ENCODE measurements at regions not wholly inside any gene's neighbourhood (a gene's known extent, or its start where the extent isn't known, plus 50 kb on each side); places are given as distances from the start of the nearest gene placed in this dataset.

DNA sequence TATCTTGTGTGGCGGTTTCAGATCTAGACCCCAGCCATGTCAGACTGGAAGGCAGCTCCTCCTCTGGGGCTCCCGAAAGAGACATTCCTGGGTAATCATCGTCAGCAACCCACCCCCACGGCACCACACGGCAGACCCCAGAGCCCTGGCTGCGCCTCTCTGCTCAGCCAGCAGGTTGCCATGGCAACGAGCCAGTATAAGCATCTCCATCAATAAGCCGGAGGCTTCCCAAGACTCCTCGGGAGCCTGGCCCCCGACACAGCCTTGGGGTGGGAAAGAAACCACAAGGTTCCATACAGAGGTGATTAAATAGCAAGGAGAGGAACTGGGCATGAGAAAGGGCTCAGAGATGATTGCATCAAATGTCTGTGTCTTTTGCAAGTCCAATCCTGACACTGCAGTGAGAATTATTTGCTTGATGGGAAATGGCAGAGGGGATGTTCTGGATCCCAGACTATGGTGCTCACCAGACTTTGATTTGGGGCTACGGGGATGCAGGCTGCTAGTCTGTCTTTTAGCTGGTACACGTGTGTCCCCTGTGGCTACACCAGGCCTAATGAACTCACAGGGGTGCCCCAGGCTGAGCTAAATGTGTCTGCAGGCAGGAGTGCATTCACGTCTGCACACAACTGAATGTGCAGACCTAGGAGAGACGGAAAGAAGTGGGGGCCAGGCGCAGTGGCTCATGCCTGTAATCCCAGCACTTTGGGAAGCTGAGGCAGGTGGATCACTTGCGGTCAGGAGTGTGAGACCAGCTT lies 320.5 kb upstream of the TNRC6C start:
- no peak for DNase-seq (ENCODE audit: low read depth)

DNA sequence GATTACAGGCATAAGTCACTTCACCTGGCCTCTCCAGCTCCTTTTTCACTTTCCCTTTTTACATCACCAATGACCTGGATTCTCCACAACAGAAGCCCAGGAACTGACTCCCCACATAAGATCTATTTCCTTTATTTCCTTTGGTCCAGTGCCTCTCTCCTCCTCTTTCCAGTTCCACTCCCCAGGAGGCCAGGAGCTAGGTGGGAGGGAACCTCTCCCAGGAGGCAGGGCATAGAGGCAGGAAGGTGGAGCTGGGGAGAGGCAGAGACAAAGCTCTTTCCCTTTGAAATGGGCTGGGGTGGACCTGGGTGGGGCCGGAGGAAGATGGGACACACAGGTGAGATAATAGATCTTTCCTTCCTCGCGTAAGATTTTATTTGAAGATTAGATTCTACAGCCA lies 318.3 kb upstream of the TNRC6C start:
- peak; percentile 30 for DNase-seq (ENCODE audit: low read depth)

DNA sequence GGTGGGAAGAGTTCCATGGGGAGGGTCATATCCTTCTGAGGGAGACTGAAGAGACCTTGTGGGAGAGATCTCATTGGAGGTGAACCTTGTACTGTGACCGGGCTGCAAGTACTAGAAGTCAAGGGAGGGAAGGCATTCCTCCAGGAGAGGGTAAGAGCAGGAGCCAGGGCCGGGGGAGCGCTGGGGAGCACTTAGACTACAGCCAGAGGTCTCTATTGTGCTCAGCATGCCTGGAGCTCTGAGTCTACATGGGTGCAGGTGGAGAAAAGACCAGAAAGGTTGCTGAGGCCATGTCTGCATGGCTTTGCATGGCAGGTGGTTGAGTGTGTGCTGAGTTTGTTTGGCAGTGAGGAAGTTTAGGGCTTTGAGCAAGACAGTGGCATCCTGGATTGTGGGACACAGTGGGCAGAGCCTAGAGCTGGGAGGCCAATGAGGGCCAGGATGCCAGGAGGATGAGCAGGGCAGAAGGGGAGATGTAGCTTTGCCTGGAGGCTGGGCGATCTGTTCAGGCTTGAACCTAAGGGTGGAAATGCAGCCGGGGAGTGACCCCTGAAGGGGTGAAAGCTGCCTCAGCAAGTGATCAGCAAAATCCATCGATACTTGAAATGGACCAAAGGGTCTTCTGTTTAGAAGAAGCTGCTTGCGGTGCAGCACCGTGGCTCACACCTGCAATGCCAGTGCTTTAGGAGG lies 317.4 kb upstream of the TNRC6C start:
- DNase-seq (ENCODE audit: low read depth), result no peak

DNA sequence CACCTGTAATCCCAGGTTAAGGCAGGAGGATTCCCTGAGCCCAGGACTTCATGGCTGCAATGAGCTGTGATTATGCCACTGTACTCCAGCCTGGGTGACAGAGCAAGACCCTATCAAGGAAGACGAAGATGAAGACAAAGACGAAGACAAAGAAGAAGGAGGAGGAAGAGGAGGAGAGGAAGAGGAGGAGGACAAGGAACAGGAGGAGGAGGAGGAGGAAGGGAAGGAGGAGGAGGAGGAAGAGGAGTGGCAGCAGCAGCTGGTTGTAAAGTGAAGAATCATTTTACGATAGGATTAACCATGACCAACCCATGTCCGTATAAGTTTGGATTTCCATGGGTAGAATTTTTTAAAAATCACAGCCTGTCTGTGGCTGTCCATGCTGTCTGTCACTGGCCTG lies 316.8 kb upstream of the TNRC6C start:
- no peak for DNase-seq (ENCODE audit: low read depth)

DNA sequence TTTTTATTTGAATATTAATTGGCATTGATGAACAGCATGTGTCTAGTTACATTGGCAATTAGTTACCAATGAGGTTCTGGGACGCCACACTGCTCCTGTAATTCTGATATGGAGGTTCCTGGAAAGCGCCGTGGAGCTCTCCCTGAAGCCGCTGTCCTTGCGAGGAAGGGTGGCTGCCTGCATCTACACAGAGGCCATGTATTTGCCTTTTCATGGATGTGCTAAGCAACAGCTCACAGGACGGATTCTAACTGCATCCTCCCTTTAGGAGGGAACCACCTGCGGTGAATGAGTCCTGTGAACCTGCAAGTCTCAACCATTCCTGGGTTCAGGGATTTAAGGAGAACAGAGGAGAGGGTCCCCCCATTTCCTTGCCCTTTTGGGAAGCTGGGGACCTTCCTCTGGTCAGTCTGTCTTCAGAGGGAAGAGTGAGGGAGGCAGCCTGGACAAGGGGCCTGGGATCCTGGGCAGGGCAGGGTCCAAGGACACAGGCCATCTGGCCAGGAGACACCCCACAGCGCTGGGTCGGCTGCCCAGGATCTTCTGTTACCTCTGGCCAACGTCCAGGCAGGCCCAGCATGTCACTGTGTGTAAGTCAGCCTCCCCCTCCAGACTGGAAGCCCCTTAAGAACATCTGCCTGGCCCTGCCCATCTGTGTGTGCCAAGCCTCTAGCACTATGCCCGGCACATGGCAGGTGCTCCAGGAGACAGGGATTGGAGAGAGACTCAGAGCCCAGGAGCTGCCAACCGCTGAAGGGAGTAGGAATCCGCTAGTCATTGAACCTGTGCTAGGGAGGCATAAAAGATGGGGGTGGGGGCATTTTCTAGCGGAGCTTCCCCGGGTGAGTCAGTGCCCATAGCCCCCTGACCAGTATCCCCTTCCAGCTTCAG lies 314.1 kb upstream of the TNRC6C start:
- DNase-seq (ENCODE audit: low read depth), result no peak

DNA sequence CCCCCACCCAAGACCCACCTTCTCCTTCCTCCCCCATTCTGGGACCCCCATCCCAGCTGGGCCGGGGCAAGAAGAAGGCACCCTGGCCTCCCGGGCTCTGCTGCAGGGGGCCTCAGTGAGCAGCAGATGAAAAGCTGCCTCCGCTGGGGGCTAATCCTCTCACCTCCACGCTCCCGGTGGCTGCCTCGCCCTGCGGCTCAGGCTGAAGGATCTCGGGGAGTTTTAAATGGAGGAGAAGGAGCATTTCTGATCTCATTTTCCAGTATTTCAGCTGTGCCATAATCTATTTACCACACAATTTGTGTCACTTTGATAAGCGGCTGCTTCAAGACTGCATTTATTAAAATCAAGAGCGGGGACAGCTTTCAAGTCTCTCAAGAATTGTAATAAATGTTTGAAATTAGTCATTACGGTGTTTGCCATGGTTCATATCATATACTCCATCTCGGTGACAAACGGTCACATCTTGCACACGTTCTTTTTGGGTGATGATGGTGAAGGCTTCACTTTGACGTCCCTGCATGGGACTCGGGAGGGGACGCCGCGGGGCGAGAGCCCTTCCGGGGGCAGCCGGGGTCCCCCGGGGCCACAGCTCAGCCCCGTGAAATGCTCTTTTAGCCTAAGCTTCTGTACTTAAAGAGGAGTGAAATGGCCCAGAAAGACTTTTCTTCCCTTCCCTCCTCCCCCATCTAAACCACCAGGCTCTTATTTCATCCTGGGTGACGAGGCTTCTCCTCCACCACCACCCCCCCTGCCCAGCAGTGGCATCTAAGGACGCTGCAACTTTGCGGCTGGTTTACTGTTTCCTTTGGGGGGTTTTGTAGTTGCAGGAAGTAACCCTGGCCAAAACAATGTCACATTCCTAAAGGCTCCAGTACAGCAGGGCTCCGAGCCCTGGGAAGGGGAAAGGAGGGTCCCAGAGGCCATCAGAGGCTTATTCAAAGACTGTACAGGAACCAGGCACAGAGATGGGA lies 313.1 kb upstream of the TNRC6C start:
- peak; percentile 62 for DNase-seq (ENCODE audit: low read depth)

DNA sequence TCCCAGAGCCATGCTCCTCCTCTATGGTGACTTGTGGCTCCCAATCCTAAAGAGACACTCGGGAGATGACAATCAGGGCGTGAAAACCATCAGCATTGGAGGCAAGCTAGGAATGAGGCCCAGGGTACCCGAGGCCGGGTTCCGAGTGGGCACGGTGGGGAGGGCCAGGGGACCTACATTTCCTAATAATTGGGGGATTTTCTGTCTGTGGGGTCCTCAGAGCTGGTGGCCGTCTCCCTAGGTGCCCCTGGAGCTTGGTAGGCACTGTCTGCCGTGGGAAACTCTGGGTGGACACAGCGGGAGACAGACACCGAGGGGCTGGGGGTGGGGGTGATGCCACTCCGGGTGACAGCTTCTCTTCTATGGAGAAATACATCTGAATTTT lies 312.5 kb upstream of the TNRC6C start:
- DNase-seq (ENCODE audit: low read depth), result no peak

DNA sequence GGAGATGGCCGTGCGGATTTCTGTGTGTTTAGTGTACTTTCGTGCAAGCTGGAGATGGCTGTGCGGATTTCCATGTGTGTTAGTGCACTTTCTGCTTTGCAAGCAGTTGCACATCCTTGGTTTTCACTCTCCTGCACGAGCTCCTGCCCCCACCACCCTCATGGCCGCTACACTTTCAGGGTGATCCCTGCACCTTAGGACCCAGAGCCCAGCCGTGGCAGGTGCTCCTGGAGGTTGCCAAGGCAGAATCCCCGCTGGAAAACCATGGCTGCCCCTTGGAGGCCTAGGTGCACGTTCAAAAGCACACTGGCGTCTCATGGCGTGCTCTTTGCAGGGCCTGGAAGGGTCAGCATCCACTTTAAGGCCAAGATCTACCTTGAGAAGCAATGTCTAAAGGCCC lies 311.0 kb upstream of the TNRC6C start:
- no peak for DNase-seq (ENCODE audit: low read depth)

DNA sequence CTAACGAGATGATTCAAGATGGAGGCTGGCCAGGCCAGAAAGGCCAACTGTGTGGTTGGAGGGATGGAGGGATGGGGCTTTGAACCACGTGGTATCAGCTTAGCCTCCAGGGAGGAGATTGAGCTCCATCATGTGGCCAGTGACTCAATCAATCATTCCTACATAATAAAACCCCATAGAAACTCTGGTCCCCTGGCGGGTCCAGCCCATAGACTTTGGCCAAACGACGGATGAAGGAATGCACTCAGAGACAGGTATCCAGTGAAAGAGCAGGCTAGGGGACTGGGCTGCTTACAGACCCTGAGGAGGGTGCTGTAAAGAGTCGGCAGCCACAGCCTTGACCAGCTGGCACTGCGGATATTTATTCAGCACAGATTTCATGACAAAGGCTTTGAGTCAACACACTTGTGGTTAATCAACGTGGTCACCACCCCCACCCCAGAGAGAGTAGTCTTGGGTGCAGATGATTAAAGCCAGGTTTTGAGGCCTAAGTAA lies 308.7 kb upstream of the TNRC6C start:
- DNase-seq (ENCODE audit: low read depth), result peak; percentile 67

DNA sequence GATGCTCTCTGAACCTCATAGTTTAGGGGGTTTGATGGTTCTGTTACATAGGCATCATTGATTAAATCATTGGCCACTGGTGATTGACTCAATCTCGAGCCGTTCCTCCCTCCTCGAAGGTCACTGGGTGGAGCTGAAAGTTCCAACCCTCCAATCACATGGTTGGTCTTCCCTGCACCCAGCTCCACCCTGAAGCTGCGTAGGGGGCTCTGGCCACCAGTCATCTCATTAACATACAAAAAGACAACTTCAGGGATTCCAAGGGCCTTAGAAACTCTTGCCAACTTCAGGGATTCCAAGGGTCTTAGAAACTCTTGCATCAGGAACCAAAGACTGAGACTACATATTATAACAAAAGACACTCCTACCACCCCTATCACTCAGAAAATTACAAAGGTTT lies 306.5 kb upstream of the TNRC6C start:
- no peak for DNase-seq (ENCODE audit: low read depth)

DNA sequence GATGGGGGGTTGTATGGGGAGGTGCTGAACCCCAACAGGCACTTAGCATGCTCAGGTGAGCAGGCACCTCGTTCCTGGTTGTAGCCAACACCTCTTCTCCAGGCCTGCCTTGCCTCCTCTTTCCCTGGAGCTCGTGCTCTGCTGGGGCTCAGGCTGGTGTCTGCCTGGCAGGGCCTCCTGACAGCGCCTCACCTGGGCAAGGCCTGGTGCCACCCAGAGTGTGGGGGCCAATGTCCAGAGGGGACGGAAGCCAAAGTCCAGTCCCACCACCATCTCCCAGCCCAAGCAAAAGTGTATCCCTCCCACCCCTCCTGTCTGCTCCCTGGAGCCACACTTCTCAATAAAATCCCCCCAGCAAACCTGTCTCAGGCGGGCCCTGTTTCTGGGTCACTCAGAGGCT lies 304.2 kb upstream of the TNRC6C start:
- no peak for DNase-seq (ENCODE audit: low read depth)

DNA sequence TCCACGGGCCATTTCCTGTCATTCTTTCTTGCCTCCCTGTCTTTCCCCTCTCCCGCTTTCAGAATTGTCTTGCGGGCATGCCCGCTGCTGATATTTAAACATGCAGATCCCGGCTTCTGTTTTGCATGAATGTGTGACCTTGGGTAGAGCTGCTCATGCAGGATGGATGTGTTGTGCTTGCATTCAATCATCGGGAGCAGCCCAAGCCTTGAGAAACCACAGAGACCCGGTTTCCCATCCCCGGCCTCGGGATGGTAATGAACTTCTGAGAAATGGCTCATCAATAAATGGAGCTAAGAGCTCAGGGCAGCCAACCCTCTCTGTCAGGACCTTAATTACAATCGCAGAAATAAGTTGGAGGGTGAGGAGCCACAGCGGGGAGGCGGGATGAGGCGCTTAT lies 303.7 kb upstream of the TNRC6C start:
- DNase-seq (ENCODE audit: low read depth), result no peak

DNA sequence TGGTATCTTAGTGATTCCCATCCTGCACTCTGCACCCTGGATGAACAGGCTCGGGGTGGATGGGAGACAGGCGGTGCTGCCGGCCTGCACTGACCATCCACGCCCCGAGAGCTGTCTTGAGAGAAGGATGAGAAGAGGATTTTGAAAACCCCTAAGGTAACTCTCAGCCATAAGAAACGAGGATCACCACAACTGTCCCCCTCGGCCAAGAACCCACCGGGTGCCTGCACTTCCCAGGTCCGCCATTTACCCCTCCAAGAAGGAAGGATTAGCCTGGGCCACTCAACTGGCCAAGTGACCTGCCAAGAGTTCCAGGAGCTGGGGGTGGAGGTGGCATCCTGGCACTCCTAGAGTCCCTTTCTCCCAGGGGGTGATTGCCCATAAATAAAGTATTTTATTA lies 302.4 kb upstream of the TNRC6C start:
- no peak for DNase-seq (ENCODE audit: low read depth)

DNA sequence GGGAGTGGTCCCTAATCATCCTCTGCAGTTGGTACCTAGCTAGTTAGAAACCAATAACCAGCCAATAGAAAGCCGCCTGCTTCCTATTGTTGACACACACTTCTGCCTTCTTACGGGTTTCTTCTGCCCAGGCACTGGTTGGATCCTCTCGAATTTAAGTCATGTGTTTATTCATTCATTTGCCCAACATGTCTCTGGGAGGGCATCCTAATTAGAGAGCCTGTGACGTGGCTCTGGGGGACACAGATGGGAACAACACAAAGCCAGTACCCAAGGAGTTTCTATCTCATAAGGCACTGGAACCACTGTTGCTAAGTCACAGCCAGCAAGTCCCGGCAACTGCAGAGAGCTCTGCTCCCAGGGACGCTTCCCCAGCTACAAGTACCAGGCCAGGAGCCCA lies 300.7 kb upstream of the TNRC6C start:
- no peak for DNase-seq (ENCODE audit: low read depth)

DNA sequence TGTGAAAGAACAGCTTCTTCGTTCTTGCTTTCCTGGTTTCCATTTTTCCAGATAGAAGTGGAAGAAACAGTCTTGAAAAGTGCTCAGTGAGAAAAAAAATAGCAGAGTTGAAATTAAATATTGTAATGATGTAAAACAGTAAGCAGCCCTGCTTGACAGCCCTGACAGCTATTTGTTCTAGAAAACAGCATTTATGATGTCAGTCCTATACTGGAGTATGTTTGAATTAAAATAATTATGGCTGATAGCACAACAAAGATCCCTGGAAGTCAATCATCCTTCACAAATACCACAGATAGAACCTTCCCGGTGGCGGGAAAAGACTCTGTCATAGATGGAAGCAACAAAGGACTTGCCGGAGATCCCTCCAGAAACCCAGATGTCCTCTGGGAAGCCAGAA lies 298.0 kb upstream of the TNRC6C start:
- DNase-seq (ENCODE audit: low read depth), result no peak

DNA sequence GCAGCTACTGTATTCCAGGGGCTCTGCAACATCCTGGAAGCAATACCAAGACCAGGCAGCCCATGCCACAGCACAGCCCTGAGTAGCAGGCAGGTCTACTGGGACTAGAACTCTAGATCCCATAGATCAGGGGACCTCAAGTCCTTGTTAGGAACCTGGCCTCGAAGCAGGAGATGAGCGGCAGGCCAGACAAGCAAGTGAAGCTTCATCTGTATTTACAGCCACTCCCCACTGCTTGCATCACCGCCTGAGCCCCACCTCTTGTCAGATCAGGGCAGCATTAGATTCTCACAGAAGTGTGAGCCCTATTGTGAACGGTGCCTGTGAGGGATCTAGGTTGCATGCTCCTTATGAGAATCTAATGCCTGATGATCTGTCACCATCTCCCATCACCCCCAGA lies 295.7 kb upstream of the TNRC6C start:
- DNase-seq (ENCODE audit: low read depth), result no peak

DNA sequence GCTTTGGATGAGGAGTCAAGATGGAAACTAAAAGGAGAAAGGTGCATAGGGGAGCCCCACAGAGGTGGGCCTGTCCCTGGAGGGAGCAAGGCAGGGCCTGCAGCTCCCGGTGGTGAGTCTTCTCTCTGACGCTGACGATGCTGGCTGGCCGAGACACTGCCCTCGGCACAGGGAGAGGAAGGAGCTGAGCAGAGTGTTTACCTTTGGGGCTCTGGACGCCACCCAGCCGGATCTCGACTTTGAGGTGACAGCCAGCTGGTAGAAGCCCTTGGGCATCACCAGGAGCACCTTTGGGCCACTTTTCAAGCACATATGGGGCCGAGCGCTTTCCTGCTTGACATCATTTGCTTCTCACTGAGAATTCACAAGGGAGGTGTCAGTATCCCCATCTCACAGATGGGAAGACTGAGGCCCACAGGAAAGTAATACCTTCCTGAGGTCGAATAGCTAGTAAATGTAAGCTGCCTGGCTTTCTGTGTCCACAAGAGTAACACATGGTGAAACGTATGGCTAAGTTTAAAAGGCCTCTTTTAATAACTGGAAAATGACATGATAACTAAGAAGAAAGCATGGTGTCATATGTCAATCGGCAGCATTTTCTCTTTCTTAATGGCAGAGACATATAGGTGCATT lies 294.3 kb upstream of the TNRC6C start:
- DNase-seq (ENCODE audit: low read depth), result no peak

DNA sequence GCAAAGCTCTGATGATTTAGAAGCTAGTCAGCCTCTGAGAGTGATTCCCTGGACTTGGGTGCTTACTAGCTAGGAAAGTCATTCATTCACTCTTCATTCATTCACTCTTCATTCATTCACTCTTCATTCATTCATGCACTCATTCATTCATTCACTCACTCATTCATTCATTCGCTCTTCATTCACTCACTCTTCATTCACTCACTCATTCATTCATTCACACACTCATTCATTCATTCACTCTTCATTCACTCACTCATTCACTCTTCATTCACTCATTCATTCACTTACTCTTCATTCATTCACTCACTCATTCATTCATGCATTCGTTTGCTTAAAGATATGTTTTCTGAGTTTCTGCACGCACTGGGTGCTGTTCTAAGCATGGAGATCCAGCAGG lies 292.7 kb upstream of the TNRC6C start:
- no peak for DNase-seq (ENCODE audit: low read depth)

DNA sequence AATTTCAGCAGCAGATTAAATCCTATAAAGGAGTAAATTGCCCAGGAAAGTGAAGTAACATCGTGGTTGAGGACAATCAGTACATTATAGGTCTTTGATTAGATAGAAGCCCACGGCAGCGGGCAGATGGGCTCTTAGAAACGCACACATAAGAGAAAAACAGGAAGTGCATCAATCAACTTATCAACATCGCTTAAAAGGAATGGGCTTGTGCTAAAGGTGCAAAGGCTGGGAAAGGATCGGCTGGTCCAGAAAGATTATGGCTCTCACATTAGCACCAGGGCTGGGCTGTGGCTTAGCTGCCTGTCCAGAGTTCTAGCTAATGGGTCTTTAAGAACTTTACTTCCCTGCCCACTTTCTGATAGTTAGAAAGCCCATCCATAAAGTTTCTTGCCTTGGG lies 292.0 kb upstream of the TNRC6C start:
- no peak for DNase-seq (ENCODE audit: low read depth)

DNA sequence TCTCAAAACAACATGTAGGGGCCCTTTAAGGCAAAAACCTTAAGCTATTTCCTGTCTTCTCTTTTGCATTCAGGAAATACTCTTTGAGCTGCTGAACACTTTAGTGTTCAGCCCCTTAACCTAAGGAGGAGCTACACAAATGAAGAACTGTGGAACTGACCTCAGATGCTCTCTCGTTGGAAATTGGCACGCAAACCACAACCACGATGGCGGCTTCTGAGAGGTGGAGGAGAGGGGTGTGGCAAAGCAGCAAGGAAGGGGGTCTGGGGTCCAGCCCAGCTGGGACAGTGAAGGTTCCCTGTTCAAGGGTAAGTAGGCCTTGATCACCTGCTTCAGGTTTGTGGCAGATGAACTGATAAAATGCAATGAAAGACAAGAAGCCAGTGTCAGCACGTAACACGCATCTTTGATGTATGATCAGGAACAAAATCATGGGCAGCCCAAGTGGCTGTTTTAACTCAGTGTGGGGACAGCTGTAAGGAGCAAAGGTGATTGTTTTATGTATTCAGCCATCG lies 291.6 kb upstream of the TNRC6C start:
- DNase-seq (ENCODE audit: low read depth), result no peak

DNA sequence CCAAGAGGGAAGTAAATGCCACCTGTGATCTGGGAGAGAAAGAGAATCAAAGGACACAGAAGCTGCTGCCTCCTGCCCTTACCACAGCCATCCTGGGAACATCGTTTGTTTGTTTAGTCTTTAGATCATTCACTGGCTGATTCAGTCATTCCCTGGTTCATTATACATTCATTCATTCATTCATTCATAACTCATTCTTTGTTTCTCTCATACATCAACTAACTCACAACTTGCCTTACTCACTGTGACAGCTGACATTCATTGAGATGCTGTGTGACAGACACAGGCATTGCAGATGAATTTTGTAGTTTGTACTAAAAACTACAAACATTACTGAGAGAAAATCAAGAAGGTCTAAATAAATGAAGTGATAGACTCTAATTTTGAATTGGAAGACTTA lies 291.0 kb upstream of the TNRC6C start:
- DNase-seq (ENCODE audit: low read depth), result no peak

Measured in Daoy (cell line).